IMR-90 (cell line): ENCODE measurements at regions not wholly inside any gene's neighbourhood (a gene's known extent, or its start where the extent isn't known, plus 50 kb on each side); places are given as distances from the start of the nearest gene placed in this dataset.

Experiments
- CEBPB ChIP-seq: IDR thresholded peaks from 2 replicates; pipeline ENCODE4 v1.6.1; 2012; ENCODE audit warnings: low read depth, low read length, improper control_type of control experiment
- CTCF ChIP-seq: conservative IDR thresholded peaks from 2 replicates; pipeline ENCODE4 v1.5.1; 2012; ENCODE audit warnings: mild to moderate bottlenecking, low read depth, low read length, improper control_type of control experiment
- POLR2A ChIP-seq: IDR thresholded peaks from 2 replicates; pipeline ENCODE4 v1.6.1; 2012; ENCODE audit warnings: mild to moderate bottlenecking, low read depth, low read length
- RAD21 ChIP-seq: IDR thresholded peaks from 2 replicates; pipeline ENCODE4 v1.6.1; 2012; ENCODE audit warnings: low read length, improper control_type of control experiment
- RCOR1 ChIP-seq: IDR thresholded peaks from 2 replicates; pipeline ENCODE4 v1.6.1; 2012; ENCODE audit warnings: mild to moderate bottlenecking, low read length, improper control_type of control experiment; ENCODE audit not compliant: insufficient replicate concordance

DNA sequence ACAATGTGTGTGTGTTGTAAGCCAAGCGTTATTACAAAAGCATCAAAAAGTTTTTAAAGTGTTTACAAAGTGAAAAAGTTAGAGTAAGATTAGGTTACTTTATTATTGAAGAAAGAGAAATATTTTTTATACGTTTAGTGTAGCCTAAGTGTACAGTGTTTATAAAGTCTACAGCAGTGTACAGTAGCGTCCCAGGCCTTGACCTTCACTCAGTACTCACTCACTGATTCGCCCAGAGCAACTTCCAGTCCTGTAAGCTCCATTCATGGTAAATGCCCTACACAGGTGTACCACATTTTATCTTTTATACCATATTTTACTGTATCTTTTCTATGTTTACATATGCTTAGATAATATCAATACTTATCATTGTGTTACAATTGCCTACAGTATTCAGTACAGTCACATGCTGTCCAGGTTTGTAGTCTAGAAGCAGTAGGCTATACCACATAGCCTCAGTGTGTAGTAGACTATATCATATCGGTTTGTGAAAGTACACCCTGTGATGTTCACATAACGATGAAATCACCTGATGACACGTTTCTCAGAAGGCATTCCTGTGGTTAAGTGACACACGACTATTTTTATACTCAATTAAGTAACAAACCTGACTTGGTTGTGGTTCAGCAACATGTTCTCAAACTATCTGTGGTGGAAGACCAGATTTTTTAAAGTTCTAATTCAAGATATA, 152.0 kb upstream of the EDNRA start:
- TF ChIP-seq CTCF = no peak
- TF ChIP-seq RCOR1 = no peak
- TF ChIP-seq POLR2A = no peak
- TF ChIP-seq CEBPB = no peak
- no peak for TF ChIP-seq RAD21
